H1 (cell line): ENCODE measurements at regions not wholly inside any gene's neighbourhood (a gene's known extent, or its start where the extent isn't known, plus 50 kb on each side); places are given as distances from the start of the nearest gene placed in this dataset.

Experiments
- CTCF ChIA-PET: fragments of 300-600 bp; sonication (Branson Sonifier 250); formaldehyde crosslinking; loops from one replicate; lab custom pipeline; 2021; ENCODE audit not compliant: partially characterized antibody; lab: Charles Lee
- POLR2A ChIA-PET: fragments of 300-600 bp; sonication (Branson Sonifier 250); formaldehyde crosslinking; loops from one replicate; lab custom pipeline; 2021; ENCODE audit warnings: inconsistent platforms; ENCODE audit not compliant: partially characterized antibody; lab: Charles Lee
- DNase-seq, 2 experiments: peaks; one replicate each; pipeline versions ENCODE4 v3.0.0 to v3.0.0-alpha.2; 2010 to 2022; ENCODE audit warnings: low spot score in 2 of 2, low read depth in 1 of 2, mixed read lengths in 1 of 2
- FAIRE-seq: peaks from 2 replicates; lab custom pipeline; 2011; peaks lifted over from hg19 to GRCh38; lab: Jason Lieb, UNC
- H2AFZ ChIP-seq: 2 replicates; pipeline ENCODE4 v1.8.1; 2012; ENCODE audit warnings: low read length, inconsistent platforms
- H2AK5ac ChIP-seq: 2 replicates; pipeline ENCODE4 v1.6.1; 2013; ENCODE audit warnings: low read depth, low read length
- H2BK120ac ChIP-seq: replicated peaks from 2 replicates; pipeline ENCODE3; 2013; ENCODE audit warnings: low read depth, low read length, inconsistent platforms
- H2BK12ac ChIP-seq: 2 replicates; pipeline ENCODE4 v1.6.1; 2013; ENCODE audit warnings: low read depth, low read length
- H2BK15ac ChIP-seq: 2 replicates; pipeline ENCODE4 v1.6.1; 2013; ENCODE audit warnings: low read length
- H2BK20ac ChIP-seq: 2 replicates; pipeline ENCODE4 v1.6.1; 2013; ENCODE audit warnings: low read length
- H2BK5ac ChIP-seq: 2 replicates; pipeline ENCODE4 v1.6.1; 2013; ENCODE audit warnings: low read depth, low read length
- H3K14ac ChIP-seq: 2 replicates; pipeline ENCODE4 v1.6.1; 2013; ENCODE audit warnings: inconsistent platforms; ENCODE audit not compliant: insufficient read length
- H3K18ac ChIP-seq: 2 replicates; pipeline ENCODE4 v1.6.1; 2013; ENCODE audit warnings: low read length; ENCODE audit errors: extremely low read depth
- H3K23ac ChIP-seq: 2 replicates; pipeline ENCODE4 v1.6.1; 2013; ENCODE audit warnings: inconsistent platforms; ENCODE audit not compliant: insufficient read length
- H3K23me2 ChIP-seq: 2 replicates; pipeline ENCODE4 v1.6.1; 2013; ENCODE audit warnings: low read depth, low read length
- H3K27ac ChIP-seq: 2 replicates; pipeline ENCODE4 v1.6.1; 2011; ENCODE audit warnings: low read depth, low read length, inconsistent platforms
- H3K27me3 ChIP-seq, 4 experiments: replicated peaks in 1 of 4; 1 replicate in 1 of 4; 2 replicates in 3 of 4; pipeline versions ENCODE4 v1.6.1 to v1.8.1; 2011 to 2013; ENCODE audit warnings: low read length in 3 of 4, mild to moderate bottlenecking in 3 of 4, inconsistent platforms in 2 of 4, mixed read lengths in 2 of 4, moderate library complexity in 1 of 4; ENCODE audit not compliant: control insufficient read depth in 3 of 4, insufficient read depth in 3 of 4; ENCODE audit errors: extremely low read depth in 1 of 4
- H3K36me3 ChIP-seq, 4 experiments: 2 replicates each; pipeline versions ENCODE4 v1.6.1 to v1.8.1; 2011 to 2013; ENCODE audit warnings: mild to moderate bottlenecking in 4 of 4, low read length in 3 of 4, moderate library complexity in 2 of 4, control low read depth in 1 of 4, inconsistent platforms in 1 of 4; ENCODE audit not compliant: insufficient read depth in 4 of 4, control insufficient read depth in 2 of 4
- H3K4ac ChIP-seq: replicated peaks from 2 replicates; pipeline ENCODE3; 2013; ENCODE audit warnings: low read length, low read depth, mixed read lengths, inconsistent platforms; ENCODE audit not compliant: insufficient read length
- H3K4me1 ChIP-seq, 4 experiments: replicated peaks in 1 of 4; 1 replicate in 1 of 4; 2 replicates in 3 of 4; pipeline versions ENCODE4 v1.6.1 to v1.8.1; 2011 to 2013; ENCODE audit warnings: low read length in 3 of 4, inconsistent platforms in 2 of 4, mixed read lengths in 1 of 4; ENCODE audit not compliant: insufficient read depth in 4 of 4, control insufficient read depth in 3 of 4
- H3K4me2 ChIP-seq, 2 experiments: 2 replicates each; pipeline versions ENCODE4 v1.6.1 to v1.8.1; 2011 to 2013; ENCODE audit warnings: low read depth in 2 of 2, low read length in 2 of 2, control low read depth in 1 of 2, inconsistent platforms in 1 of 2, mild to moderate bottlenecking in 1 of 2; ENCODE audit not compliant: insufficient read depth in 1 of 2
- H3K4me3 ChIP-seq, 4 experiments: fragments of 200-600, 300-600 bp in 1 of 4; sonication (generic), shearing (Covaris generic), sonication (Bioruptor Twin) in 1 of 4; 2 replicates each; pipeline versions ENCODE4 v1.5.1 to v1.8.1; 2011 to 2016; ENCODE audit warnings: low read length in 4 of 4, low read depth in 3 of 4, control low read depth in 2 of 4, inconsistent platforms in 2 of 4, mild to moderate bottlenecking in 2 of 4, mixed read lengths in 1 of 4, moderate library complexity in 1 of 4; ENCODE audit not compliant: insufficient read depth in 2 of 4; ENCODE audit errors: extremely low read depth in 1 of 4
- H3K56ac ChIP-seq: replicated peaks from 2 replicates; pipeline ENCODE3; 2013; ENCODE audit warnings: low read depth, mild to moderate bottlenecking, mixed read lengths, low read length, inconsistent platforms; ENCODE audit not compliant: insufficient read length
- H3K79me1 ChIP-seq: 2 replicates; pipeline ENCODE4 v1.6.1; 2013; ENCODE audit warnings: low read depth, low read length, control low read depth
- H3K79me2 ChIP-seq, 2 experiments: 2 replicates each; pipeline versions ENCODE4 v1.6.1 to v1.8.1; 2012 to 2013; ENCODE audit warnings: low read length in 2 of 2, mild to moderate bottlenecking in 2 of 2, inconsistent platforms in 1 of 2; ENCODE audit not compliant: insufficient read depth in 2 of 2, control insufficient read depth in 1 of 2
- H3K9ac ChIP-seq, 4 experiments: replicated peaks in 1 of 4; 1 replicate in 1 of 4; 2 replicates in 3 of 4; pipeline versions ENCODE4 v1.6.1 to v1.8.1; 2011 to 2013; ENCODE audit warnings: low read depth in 3 of 4, low read length in 3 of 4, control low read depth in 2 of 4, mild to moderate bottlenecking in 2 of 4, moderate library complexity in 2 of 4, inconsistent platforms in 1 of 4; ENCODE audit errors: extremely low read depth in 1 of 4
- H3K9me3 ChIP-seq, 2 experiments: 2 replicates each; pipeline versions ENCODE4 v1.6.1 to v1.8.1; 2012 to 2013; ENCODE audit warnings: mild to moderate bottlenecking in 2 of 2, moderate library complexity in 2 of 2, control low read depth in 1 of 2, inconsistent platforms in 1 of 2, low read depth in 1 of 2, low read length in 1 of 2, mixed read lengths in 1 of 2; ENCODE audit not compliant: insufficient read depth in 2 of 2
- H4K20me1 ChIP-seq, 2 experiments: replicated peaks in 1 of 2; 2 replicates each; pipeline versions ENCODE3 to v1.8.1; 2011 to 2013; ENCODE audit warnings: inconsistent platforms in 2 of 2, low read length in 2 of 2, mild to moderate bottlenecking in 1 of 2; ENCODE audit not compliant: insufficient read depth in 2 of 2, control insufficient read depth in 1 of 2
- H4K5ac ChIP-seq: 2 replicates; pipeline ENCODE4 v1.6.1; 2013; ENCODE audit warnings: low read length, low read depth, mixed read lengths, inconsistent platforms; ENCODE audit not compliant: insufficient read length
- H4K8ac ChIP-seq: 2 replicates; pipeline ENCODE4 v1.8.0; 2013; ENCODE audit warnings: mild to moderate bottlenecking, moderate library complexity, low read length, inconsistent platforms; ENCODE audit not compliant: insufficient read depth; ENCODE audit errors: extremely low read depth
- H4K91ac ChIP-seq: replicated peaks from 2 replicates; pipeline ENCODE3; 2013; ENCODE audit warnings: low read length, mixed read lengths, inconsistent platforms; ENCODE audit not compliant: insufficient read length
- BACH1 ChIP-seq: IDR thresholded peaks from 2 replicates; pipeline ENCODE4 v1.6.1; 2012; ENCODE audit warnings: low read length, improper control_type of control experiment
- BRCA1 ChIP-seq: IDR thresholded peaks from 2 replicates; pipeline ENCODE4 v1.6.1; 2012; ENCODE audit warnings: low read depth, low read length, improper control_type of control experiment
- CEBPB ChIP-seq: IDR thresholded peaks from 2 replicates; pipeline ENCODE4 v1.6.1; 2012; ENCODE audit warnings: low read depth, low read length
- FOSL1 ChIP-seq: IDR thresholded peaks from 2 replicates; pipeline ENCODE4 v1.6.1; 2011; ENCODE audit warnings: mild to moderate bottlenecking, low read depth, low read length, moderate library complexity; ENCODE audit not compliant: insufficient read depth
- KDM4A ChIP-seq: IDR thresholded peaks from one replicate; pipeline ENCODE4 v1.7.1; 2012; ENCODE audit warnings: low read depth, mild to moderate bottlenecking, moderate library complexity, low read length, inconsistent platforms; ENCODE audit not compliant: severe bottlenecking
- POU5F1 ChIP-seq: IDR thresholded peaks from 2 replicates; pipeline ENCODE4 v1.6.1; 2011; ENCODE audit warnings: low read depth, mild to moderate bottlenecking, low read length, moderate library complexity
- RFX5 ChIP-seq: IDR thresholded peaks from 2 replicates; pipeline ENCODE4 v1.6.1; 2011; ENCODE audit warnings: low read depth, low read length, improper control_type of control experiment, borderline replicate concordance
- SAP30 ChIP-seq: fragments of 300-600 bp; sonication (generic); IDR thresholded peaks from 2 replicates; pipeline ENCODE4 v1.7.1; 2012; ENCODE audit warnings: low read length, moderate library complexity, mild to moderate bottlenecking, inconsistent platforms; ENCODE audit not compliant: insufficient read depth, insufficient replicate concordance
- SP1 ChIP-seq: IDR thresholded peaks from 2 replicates; pipeline ENCODE4 v1.6.1; 2011; ENCODE audit warnings: low read depth, low read length
- SP2 ChIP-seq: IDR thresholded peaks from 2 replicates; pipeline ENCODE4 v1.6.1; 2012; ENCODE audit warnings: mild to moderate bottlenecking, low read length, inconsistent platforms
- SRF ChIP-seq: IDR thresholded peaks from 2 replicates; pipeline ENCODE4 v1.6.1; 2011; ENCODE audit warnings: mild to moderate bottlenecking, low read depth, low read length, moderate library complexity
- SUZ12 ChIP-seq: fragments of 200-600 bp; sonication (generic); IDR thresholded peaks from 2 replicates; pipeline ENCODE4 v1.6.1; 2012; ENCODE audit warnings: mild to moderate bottlenecking, inconsistent platforms, low read length, moderate library complexity, mixed read lengths
- TAF7 ChIP-seq: optimal IDR thresholded peaks from 2 replicates; pipeline ENCODE3; 2011; ENCODE audit warnings: low read depth, mild to moderate bottlenecking, inconsistent platforms, low read length, moderate library complexity, borderline replicate concordance
- TEAD4 ChIP-seq: IDR thresholded peaks from 2 replicates; pipeline ENCODE4 v1.6.1; 2012; ENCODE audit warnings: low read depth, low read length, inconsistent platforms, mixed read lengths
- WGBS, 2 experiments: shearing (Covaris generic) in 1 of 2; methylation state at CpG; one replicate each; pipeline versions ENCODE4 v1.1.6 to v1.1.7; 2013 to 2015; ENCODE audit warnings: low lambda C conversion rate in 2 of 2, mixed read lengths in 2 of 2, inconsistent platforms in 1 of 2, low coverage in 1 of 2, missing lambda C conversion rate in 1 of 2; ENCODE audit not compliant: insufficient replicate concordance in 2 of 2, insufficient coverage in 1 of 2, insufficient read length in 1 of 2; ENCODE audit errors: extremely low coverage in 1 of 2, missing lambda C conversion rate in 1 of 2; 5-methylcytosine and 5-hydroxymethylcytosine counted together

DNA sequence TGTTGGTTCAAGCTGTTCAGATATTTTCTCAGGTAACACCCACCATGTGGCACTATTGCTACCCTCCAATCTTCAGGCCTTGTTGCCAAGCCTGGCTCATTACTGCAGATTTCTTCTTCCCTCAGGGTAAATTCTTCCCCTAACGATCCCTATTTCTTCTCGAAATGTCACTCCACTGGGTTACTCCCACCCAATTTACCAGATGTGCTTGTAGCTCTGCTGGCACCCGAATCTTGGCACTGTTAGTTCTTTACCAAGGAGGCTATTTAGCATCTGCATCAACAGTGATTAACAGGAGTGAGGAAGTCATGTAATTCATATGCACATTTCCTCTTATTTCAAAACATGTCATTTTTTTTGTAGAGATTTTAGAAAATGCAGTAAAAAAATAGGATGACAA, 217.1 kb upstream of the CYRIA start:
- H4K8ac ChIP-seq = no peak overlapping the region
- H4K5ac ChIP-seq = no peak overlapping the region
- H2BK12ac ChIP-seq = no peak overlapping the region
- H2AK5ac ChIP-seq = no peak overlapping the region
- no peaks in the 10 kb centered on the region for H3K27me3 ChIP-seq
- FAIRE-seq (no peak), DNase-seq (no peak)
- H3K4ac ChIP-seq = no peak overlapping the region
- no peak overlapping the region for H2AFZ ChIP-seq
- WGBS, 2 experiments = 81% methylated on average over 3 of the region's 3 CpGs; no CpG with 5 or more reads in 1 of the 2 experiments
- H3K79me2 ChIP-seq = no peaks in the 10 kb centered on the region
- CTCF ChIA-PET = interaction anchor here (0.8 to 2.2 kb wide), 5 partner anchors 10 to 221 kb away, joined by 3 to 7 read pairs (median 4); no protein-coding TSS in a partner anchor
- H3K4me3 ChIP-seq = no peak overlapping the region
- no peak overlapping the region for H2BK20ac ChIP-seq
- no peak overlapping the region for H3K56ac ChIP-seq
- H2BK5ac ChIP-seq = no peak overlapping the region
- no peaks in the 10 kb centered on the region for H3K9me3 ChIP-seq
- H3K18ac ChIP-seq = no peak overlapping the region
- POLR2A ChIA-PET = no interaction called here
- no peak overlapping the region for H3K4me2 ChIP-seq
- no peaks in the 10 kb centered on the region for H3K36me3 ChIP-seq
- H3K23me2 ChIP-seq = no peaks in the 10 kb centered on the region
- no peaks in the 10 kb centered on the region for H3K4me1 ChIP-seq
- no peak overlapping the region for H3K9ac ChIP-seq
- no peak overlapping the region for H3K27ac ChIP-seq
- no peak overlapping the region for H3K14ac ChIP-seq
- H2BK120ac ChIP-seq = no peak overlapping the region
- H4K91ac ChIP-seq = no peak overlapping the region
- no peaks in the 10 kb centered on the region for H4K20me1 ChIP-seq
- H3K79me1 ChIP-seq = no peaks in the 10 kb centered on the region
- no peak overlapping the region for H3K23ac ChIP-seq
- no peak overlapping the region for H2BK15ac ChIP-seq
- TF ChIP-seq SP2 = no peak
- no peak for TF ChIP-seq RFX5
- no peak for TF ChIP-seq SRF
- no peak for TF ChIP-seq POU5F1
- no peak for TF ChIP-seq SUZ12
- TF ChIP-seq CEBPB = no peak
- TF ChIP-seq BACH1 = no peak
- no peak for TF ChIP-seq SAP30
- TF ChIP-seq KDM4A = no peak
- TF ChIP-seq SP1 = no peak
- TF ChIP-seq BRCA1 = no peak
- no peak for TF ChIP-seq FOSL1
- TF ChIP-seq TEAD4 = no peak
- TF ChIP-seq TAF7 = no peak
